ENCODE measurements at regions not wholly inside any gene's neighbourhood (a gene's known extent, or its start where the extent isn't known, plus 50 kb on each side); places are given as distances from the start of the nearest gene placed in this dataset.

DNA sequence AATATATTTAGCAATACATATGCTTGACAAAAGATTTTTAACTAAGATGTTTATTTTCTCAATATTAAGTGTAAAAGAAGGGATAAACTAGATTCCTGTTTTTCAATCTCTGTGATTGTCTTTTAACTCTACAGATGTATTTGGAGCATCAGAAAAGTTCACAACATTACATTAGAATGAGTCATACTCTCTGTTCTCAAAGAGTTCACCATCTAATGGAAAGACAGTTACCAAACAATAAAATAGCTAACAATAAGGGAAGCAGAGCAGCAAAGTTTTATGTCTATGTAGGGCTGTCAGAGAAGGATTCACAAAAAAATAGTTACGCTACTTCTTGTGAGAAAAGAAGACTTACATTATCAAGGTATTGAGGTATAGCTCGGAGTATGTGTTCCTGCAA lies 109.2 kb upstream of the MAP2 start:
- TF ChIP-seq, protein P1, sequence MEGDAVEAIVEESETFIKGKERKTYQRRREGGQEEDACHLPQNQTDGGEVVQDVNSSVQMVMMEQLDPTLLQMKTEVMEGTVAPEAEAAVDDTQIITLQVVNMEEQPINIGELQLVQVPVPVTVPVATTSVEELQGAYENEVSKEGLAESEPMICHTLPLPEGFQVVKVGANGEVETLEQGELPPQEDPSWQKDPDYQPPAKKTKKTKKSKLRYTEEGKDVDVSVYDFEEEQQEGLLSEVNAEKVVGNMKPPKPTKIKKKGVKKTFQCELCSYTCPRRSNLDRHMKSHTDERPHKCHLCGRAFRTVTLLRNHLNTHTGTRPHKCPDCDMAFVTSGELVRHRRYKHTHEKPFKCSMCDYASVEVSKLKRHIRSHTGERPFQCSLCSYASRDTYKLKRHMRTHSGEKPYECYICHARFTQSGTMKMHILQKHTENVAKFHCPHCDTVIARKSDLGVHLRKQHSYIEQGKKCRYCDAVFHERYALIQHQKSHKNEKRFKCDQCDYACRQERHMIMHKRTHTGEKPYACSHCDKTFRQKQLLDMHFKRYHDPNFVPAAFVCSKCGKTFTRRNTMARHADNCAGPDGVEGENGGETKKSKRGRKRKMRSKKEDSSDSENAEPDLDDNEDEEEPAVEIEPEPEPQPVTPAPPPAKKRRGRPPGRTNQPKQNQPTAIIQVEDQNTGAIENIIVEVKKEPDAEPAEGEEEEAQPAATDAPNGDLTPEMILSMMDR (IDR thresholded peaks at IDR 0.05): no peak
- ATAC-seq: no peak
- Histone ChIP-seq H3K4me1 (no peaks in the 10 kb centered on the region), H3K36me3 (no peaks in the 10 kb centered on the region), H3K27me3 (ENCODE audit: low read depth) (no peaks in the 10 kb centered on the region), H3K9me3 (no peaks in the 10 kb centered on the region), H3K27ac (no peak overlapping the region), H3K4me3 (no peak overlapping the region)
- intact Hi-C loops (cut with DNase I): no loop called here
- no peak for DNase-seq

DNA sequence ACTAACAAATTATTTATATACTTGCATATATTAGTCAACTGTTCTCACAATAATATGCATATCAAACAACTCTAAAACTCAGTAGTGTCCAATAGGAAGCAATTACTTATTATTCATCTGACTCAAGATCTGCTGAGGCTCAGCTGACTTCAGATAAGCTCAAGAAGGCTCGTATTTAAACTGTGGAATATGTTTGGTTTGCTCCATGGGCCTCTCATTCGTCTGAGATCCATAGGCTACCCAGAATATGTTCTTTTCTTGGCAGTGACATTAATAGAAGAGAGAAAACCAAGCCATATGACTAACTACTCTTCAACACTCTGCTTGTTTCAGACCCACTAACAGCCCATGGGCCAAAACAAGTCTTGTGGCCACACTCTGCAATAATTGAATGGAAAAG lies 107.7 kb upstream of the MAP2 start:
- TF ChIP-seq, protein P1 (IDR thresholded peaks at IDR 0.05): no peak
- intact Hi-C loops (cut with DNase I): no loop called here
- Histone ChIP-seq H3K27me3 (ENCODE audit: low read depth) (no peaks in the 10 kb centered on the region), H3K27ac (no peak overlapping the region), H3K9me3 (no peaks in the 10 kb centered on the region), H3K36me3 (no peaks in the 10 kb centered on the region), H3K4me3 (no peak overlapping the region), H3K4me1 (no peaks in the 10 kb centered on the region)
- DNase-seq (no peak), ATAC-seq (no peak)

DNA sequence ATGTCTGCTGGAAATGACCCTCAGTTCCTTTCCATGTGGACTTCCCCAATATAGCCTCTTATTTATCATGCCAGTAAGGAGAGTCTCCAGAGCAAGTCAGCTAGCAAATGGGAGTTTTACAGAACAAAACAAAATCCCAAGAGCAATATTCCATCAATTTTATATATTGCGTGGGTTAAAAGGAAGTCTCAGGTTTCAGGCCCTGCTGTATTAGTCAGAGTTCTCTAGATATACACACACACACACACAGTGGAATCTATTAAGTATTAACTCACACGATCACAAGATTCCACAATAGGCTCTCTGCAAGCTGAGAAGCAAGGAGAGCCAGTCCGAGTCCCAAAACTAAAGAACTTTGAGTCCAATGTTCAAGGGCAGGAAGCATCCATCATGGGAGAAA lies 102.8 kb upstream of the MAP2 start:
- H3K4me1 ChIP-seq: no peaks in the 10 kb centered on the region
- no peaks in the 10 kb centered on the region for H3K27me3 ChIP-seq (ENCODE audit: low read depth)
- no peaks in the 10 kb centered on the region for H3K36me3 ChIP-seq
- no peaks in the 10 kb centered on the region for H3K9me3 ChIP-seq
- TF ChIP-seq, protein P1 (IDR thresholded peaks at IDR 0.05): no peak
- no peak for ATAC-seq
- H3K4me3 ChIP-seq: no peak overlapping the region
- H3K27ac ChIP-seq: no peak overlapping the region
- DNase-seq: no peak
- intact Hi-C loops (cut with DNase I): no loop called here

DNA sequence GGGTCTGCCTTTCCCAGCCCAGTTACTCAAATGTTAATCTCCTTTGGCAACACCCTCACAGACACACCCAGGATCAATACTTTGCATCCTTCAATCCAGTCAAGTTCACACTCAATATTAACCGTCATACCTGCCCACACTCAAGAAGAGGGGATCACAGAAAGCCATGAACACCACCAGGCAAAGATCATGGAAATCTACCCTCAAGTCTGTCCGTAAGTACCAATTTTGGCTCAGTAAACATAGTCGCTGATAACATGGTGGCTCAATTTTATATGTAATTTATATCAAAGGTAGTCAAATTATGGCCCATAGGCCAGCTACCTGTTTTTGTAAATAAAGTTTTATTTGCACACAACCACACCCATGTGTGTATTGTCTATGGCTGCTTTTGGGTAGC lies 102.3 kb upstream of the MAP2 start:
- intact Hi-C loops (cut with DNase I): no loop called here
- no peak for ATAC-seq

DNA sequence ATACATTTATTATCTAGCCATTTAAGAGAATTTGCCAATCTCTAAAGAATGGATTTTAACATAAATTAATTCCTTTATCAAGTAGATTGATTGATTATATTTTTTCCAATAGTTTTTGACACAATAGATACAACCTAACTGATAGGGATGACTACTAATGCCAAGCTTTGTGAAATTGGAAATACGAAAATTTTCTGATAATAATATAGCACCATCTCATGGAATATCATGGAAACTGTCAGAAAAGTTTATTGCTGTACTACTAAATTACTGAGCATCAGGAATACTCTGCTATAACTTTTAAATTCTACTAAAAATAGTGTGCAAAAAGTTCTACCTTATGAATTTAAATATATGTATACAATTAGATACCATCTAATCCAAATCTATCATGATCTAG lies 101.8 kb upstream of the MAP2 start:
- ATAC-seq: no peak
- TF ChIP-seq, protein P1 (IDR thresholded peaks at IDR 0.05): no peak
- no peaks in the 10 kb centered on the region for H3K27me3 ChIP-seq (ENCODE audit: low read depth)
- no peak overlapping the region for H3K4me3 ChIP-seq
- no peak overlapping the region for H3K27ac ChIP-seq
- intact Hi-C loops (cut with DNase I): no loop called here
- H3K36me3 ChIP-seq: no peaks in the 10 kb centered on the region
- H3K4me1 ChIP-seq: no peaks in the 10 kb centered on the region
- no peak for DNase-seq
- no peaks in the 10 kb centered on the region for H3K9me3 ChIP-seq

More for the DNA sequence above, 102.3 kb upstream of the MAP2 start:
- Histone ChIP-seq H3K27me3 (ENCODE audit: low read depth) (no peaks in the 10 kb centered on the region), H3K27ac (no peak overlapping the region), H3K4me3 (no peak overlapping the region), H3K36me3 (no peaks in the 10 kb centered on the region), H3K4me1 (no peaks in the 10 kb centered on the region), H3K9me3 (no peaks in the 10 kb centered on the region)
- TF ChIP-seq, protein P1 (IDR thresholded peaks at IDR 0.05): no peak
- DNase-seq: no peak
